Right lobe of liver (tissue), 6 donors: ENCODE measurements at regions not wholly inside any gene's neighbourhood (a gene's known extent, or its start where the extent isn't known, plus 50 kb on each side); places are given as distances from the start of the nearest gene placed in this dataset.
A peak's percentile ranks its signal among the peaks of the same experiment; 100 is the strongest.

Source experiments
- ATAC-seq, 4 donors: fragments of 200-7000 bp; cut with Tn5 transposase; one replicate each; pipeline ENCODE4 v1.9.1; 2020; ENCODE audit warnings: mild to moderate bottlenecking in 4 of 4, moderate library complexity in 4 of 4
- DNase-seq, 3 donors: peaks; one replicate each; pipeline ENCODE4 v3.0.0-alpha.2; 2020
- H3K27ac ChIP-seq, 3 donors: fragments of 200-600 bp; one replicate each; pipeline ENCODE4 v1.8.0; 2022
- H3K27me3 ChIP-seq, 2 donors: fragments of 200-600 bp; one replicate each; pipeline ENCODE4 v1.8.0; 2022
- H3K36me3 ChIP-seq, 4 donors: fragments of 200-600 bp; sonication (generic) in 1 of 4; one replicate each; pipeline versions ENCODE4 v1.5.1 to v1.8.0; 2017 to 2022; ENCODE audit warnings: control low read depth in 1 of 4
- H3K4me1 ChIP-seq, 4 donors: fragments of 200-600 bp; sonication (generic) in 1 of 4; one replicate each; pipeline versions ENCODE4 v1.5.1 to v1.8.0; 2017 to 2022; ENCODE audit warnings: control low read depth in 1 of 4
- H3K4me3 ChIP-seq, 3 donors: fragments of 200-600 bp; one replicate each; pipeline ENCODE4 v1.8.0; 2022
- H3K9me3 ChIP-seq, 4 donors: fragments of 200-600 bp; sonication (generic) in 1 of 4; one replicate each; pipeline versions ENCODE4 v1.5.1 to v1.8.0; 2017 to 2022; ENCODE audit warnings: control low read depth in 1 of 4
- CTCF ChIP-seq, 4 donors: fragments of 200-600 bp in 3 of 4; fragments of 450-650 bp in 1 of 4; IDR thresholded peaks; one replicate each; pipeline versions ENCODE4 v1.5.1 to v1.8.0; 2016 to 2022; ENCODE audit warnings: antibody characterized with exemption in 4 of 4, mild to moderate bottlenecking in 2 of 4
- POLR2A ChIP-seq: fragments of 450-650 bp; IDR thresholded peaks from one replicate; pipeline ENCODE4 v1.6.1; 2017; ENCODE audit warnings: antibody characterized with exemption, mild to moderate bottlenecking
- WGBS: methylation state at CpG from one replicate; pipeline ENCODE4 v1.1.6; 2018; ENCODE audit warnings: low coverage, low lambda C conversion rate; ENCODE audit not compliant: insufficient coverage; ENCODE audit errors: missing lambda C conversion rate; 5-methylcytosine and 5-hydroxymethylcytosine counted together
- intact Hi-C, 2 donors: fragments of 100-400 bp; cut with DNase I; formaldehyde crosslinking; loops; one replicate each; pipeline versions ENCODE4 v1.11.2 to v1.14.1; 2022
- donor health status: DM: no; HTN: yes; CAD: no.
- donor health status: DM: no; HTN: no; CAD: no.
- donor health status: DM: no; HTN: no; CAD: no.
- donor health status: DM: no; HTN: yes; CAD: no.
- donor health status: DM: no; HTN: yes; CAD: no.

GRCh38 chr12:24541193-24541871 is 407.6 kb downstream of the BCAT1 start:
- peak overlapping the region in 2 of 3 donors; percentile 52 to 56 for H3K27ac ChIP-seq
- intact Hi-C loops = no loop called here
- 25% methylated on average over 5 of the region's 5 CpGs for WGBS
- no peak for DNase-seq
- peaks cover 0 to 47% (median 13%) of the 10 kb centered on the region in 4 donors for H3K4me1 ChIP-seq
- no peaks in the 10 kb centered on the region for H3K27me3 ChIP-seq
- no peak overlapping the region for H3K4me3 ChIP-seq
- no peaks in the 10 kb centered on the region for H3K9me3 ChIP-seq
- peak; percentile 52 to 66 (median 62) for ATAC-seq
- no peak for TF ChIP-seq POLR2A
- TF ChIP-seq CTCF (IDR thresholded peaks at IDR 0.05) = no peak
- H3K36me3 ChIP-seq = no peaks in the 10 kb centered on the region

- DNase-seq (no peak), ATAC-seq (no peak)
- TF ChIP-seq CTCF (IDR thresholded peaks at IDR 0.05) (no peak), POLR2A (no peak)
- Histone ChIP-seq H3K27ac (peak overlapping the region in 1 of 3 donors; percentile 16), H3K4me3 (no peak overlapping the region), H3K4me1 (peaks cover 0 to 61% (median 16%) of the 10 kb centered on the region in 4 donors), H3K9me3 (no peaks in the 10 kb centered on the region), H3K27me3 (no peaks in the 10 kb centered on the region), H3K36me3 (no peaks in the 10 kb centered on the region)
- 87% methylated on average over 3 of the region's 3 CpGs for WGBS
- intact Hi-C loops = no loop called here
These were observed 409.3 kb downstream of the BCAT1 start for GRCh38 chr12:24539646-24540045.

- Histone ChIP-seq H3K4me1 (peaks cover 0 to 70% (median 18%) of the 10 kb centered on the region in 4 donors), H3K27me3 (no peaks in the 10 kb centered on the region), H3K27ac (peak overlapping the region; percentile 28 to 79 (median 41)), H3K4me3 (no peak overlapping the region), H3K36me3 (no peaks in the 10 kb centered on the region), H3K9me3 (no peaks in the 10 kb centered on the region)
- WGBS = 49% methylated on average over 3 of the region's 3 CpGs
- intact Hi-C loops = no loop called here
- no peak for TF ChIP-seq CTCF (IDR thresholded peaks at IDR 0.05)
- TF ChIP-seq POLR2A = no peak
- peak in 2 of 4 donors; percentile 11 to 13 for ATAC-seq
- DNase-seq = no peak
These were observed 411.6 kb downstream of the BCAT1 start for GRCh38 chr12:24537083-24537860.

- TF ChIP-seq POLR2A = no peak
- TF ChIP-seq CTCF (IDR thresholded peaks at IDR 0.05) = no peak
- Histone ChIP-seq H3K27me3 (no peaks in the 10 kb centered on the region), H3K36me3 (no peaks in the 10 kb centered on the region), H3K27ac (peak overlapping the region; percentile 66 to 80 (median 79)), H3K4me3 (peak overlapping the region in 1 of 3 donors; percentile 2), H3K9me3 (no peaks in the 10 kb centered on the region), H3K4me1 (peaks cover 0 to 57% (median 14%) of the 10 kb centered on the region in 4 donors)
- 22% methylated on average over 6 of the region's 6 CpGs for WGBS
- DNase-seq (no peak), ATAC-seq (peak; percentile 72 to 81 (median 78))
- intact Hi-C loops = no loop called here
These were observed 413.4 kb downstream of the BCAT1 start for GRCh38 chr12:24535334-24536069.
